ENCODE measurements at regions not wholly inside any gene's neighbourhood (a gene's known extent, or its start where the extent isn't known, plus 50 kb on each side); places are given as distances from the start of the nearest gene placed in this dataset.
"Not testable (repeated sequence)": the region's sequence is repeated elsewhere in the genome, so short reads cannot be mapped to it uniquely, and the experiment has no call there.

- DNase-seq = no peak
These were observed 314.3 kb downstream of the HHIPL2 start for GRCh38 chr1:222233444-222234158.

GRCh38 chr1:222232842-222233241 is 315.1 kb downstream of the HHIPL2 start:
- no peak for DNase-seq

- no peak for DNase-seq
These were observed 318.1 kb downstream of the HHIPL2 start for GRCh38 chr1:222229672-222230312.

GRCh38 chr1:222225316-222225691 is 322.6 kb downstream of the HHIPL2 start:
- no peak for DNase-seq

GRCh38 chr1:222224636-222225315 is 323.1 kb downstream of the HHIPL2 start:
- no peak for DNase-seq

DNA sequence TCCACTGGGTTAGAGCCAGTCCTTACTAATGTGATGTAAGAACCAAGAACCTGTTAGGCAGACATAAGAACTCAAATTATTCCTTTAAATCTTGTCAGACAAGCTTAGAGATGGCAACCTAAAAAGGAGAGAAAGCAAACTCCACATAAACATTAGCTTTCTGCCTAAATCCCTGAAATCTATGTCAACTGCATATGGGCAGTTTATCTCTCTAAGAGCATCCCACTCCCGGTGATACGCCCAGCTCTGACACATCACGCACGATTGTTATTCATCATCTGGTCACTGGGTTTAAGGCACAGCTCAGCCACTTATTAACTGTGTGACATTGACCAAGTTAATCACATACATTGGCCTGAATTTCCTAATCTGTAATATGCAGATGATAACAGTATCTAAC is 323.7 kb downstream of the HHIPL2 start:
- DNase-seq = no peak

DNA sequence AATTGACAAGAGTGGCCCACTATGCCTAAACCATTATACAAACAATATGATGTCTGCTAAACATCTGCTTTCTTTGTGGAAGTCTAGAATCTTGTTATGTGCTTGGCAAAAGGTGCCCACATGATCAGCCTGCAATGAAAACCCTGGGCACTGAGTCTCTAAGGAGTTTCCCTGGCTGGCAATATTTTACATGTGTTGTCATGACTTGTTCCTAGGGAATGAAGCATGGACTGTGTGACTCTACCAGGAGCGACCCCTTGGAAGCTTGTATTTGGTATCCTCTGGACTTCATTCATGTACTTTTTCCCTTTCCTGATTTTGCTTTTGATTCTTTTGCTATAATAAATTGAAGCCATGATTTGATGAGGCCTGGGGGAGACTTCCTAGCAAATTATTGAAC is 324.9 kb downstream of the HHIPL2 start:
- no peak for DNase-seq

DNA sequence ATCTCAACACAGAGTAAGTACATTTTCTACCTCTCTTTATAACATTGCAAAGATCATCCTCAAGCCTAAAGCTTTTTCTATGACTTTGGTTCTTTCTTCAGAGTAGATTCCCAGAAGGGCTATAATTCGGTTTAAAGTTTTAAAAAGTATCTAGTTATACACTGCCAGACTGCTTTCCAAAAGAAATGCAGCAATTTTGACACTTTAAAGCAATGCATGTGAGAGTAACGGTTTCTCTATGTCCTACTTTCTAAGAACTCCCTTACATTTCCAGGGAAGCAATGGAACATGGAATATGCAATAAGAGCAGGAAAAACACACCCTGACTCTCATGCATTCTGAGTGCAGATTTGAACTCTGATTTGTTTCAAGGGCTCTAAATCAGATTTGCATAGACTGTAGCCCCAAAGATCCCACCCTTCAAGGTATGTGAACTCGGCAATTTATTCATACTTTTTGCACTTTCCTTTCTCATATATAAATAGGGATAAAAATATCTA is 331.6 kb downstream of the HHIPL2 start:
- DNase-seq = no peak

- no peak for DNase-seq
These were observed 337.1 kb downstream of the HHIPL2 start for GRCh38 chr1:222210776-222211175.

DNA sequence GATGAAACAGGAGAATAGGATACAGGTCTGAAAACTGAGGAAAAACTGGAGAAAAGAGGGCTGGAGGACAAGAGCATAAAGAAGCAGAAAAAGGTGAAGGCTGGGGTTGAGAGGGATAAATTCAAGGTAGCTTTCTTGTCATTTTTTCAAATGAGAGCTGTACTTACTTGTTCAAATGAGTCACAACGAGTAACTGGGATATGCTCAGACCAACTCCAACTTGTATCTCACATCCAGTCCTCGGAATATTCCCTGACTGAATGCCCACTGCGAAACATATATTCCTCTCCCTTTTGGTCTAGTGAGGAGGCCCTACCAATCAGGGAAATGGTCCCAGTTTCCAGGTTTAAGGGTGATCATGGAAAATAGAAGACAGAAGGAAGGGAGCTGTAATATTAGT is 343.4 kb downstream of the HHIPL2 start:
- DNase-seq = no peak

DNA sequence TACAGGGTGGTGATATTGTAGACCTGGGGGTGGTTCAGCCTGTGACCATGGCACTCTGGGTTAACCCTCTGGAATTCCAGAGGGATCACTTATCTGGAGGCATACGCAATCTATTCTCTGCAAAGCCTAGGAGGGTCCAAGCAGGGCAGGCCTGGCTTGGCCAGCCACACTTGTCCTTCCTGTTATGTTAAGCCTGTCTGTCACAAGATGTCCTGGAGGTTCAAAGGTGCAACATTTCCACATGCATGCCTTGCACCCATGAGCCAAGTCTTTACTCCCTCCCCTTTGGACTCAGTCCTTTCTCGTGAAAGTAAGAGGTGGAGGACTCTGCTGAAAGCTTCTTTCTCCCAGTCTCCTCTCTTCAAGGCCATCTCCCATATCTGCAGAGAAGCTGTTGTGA is 345.1 kb downstream of the HHIPL2 start:
- no peak for DNase-seq

- DNase-seq = no peak
These were observed 351.2 kb downstream of the HHIPL2 start for GRCh38 chr1:222196736-222197135.

GRCh38 chr1:222196288-222196687 is 351.6 kb downstream of the HHIPL2 start:
- DNase-seq = no peak

GRCh38 chr1:222195857-222196256 is 352.0 kb downstream of the HHIPL2 start:
- DNase-seq = no peak

DNA sequence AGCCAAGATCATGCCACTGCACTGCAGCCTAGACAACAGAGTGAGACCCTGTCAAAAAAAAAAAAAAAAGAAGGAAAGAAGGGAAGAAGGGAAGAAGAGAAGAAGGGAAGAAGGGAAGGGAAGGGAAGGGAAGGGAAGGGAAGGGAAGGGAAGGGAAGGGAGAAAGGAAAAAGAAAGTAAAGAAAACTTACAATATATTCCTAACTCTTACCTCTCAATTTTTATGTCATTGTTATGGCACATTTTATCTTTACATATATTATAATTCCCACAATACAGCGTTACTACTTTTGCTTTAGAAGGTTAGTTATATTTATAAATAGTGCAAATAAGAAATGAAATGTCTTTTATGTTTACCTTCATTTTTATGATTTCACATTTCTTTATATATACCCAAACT is 358.7 kb downstream of the HHIPL2 start:
- DNase-seq = no peak

GRCh38 chr1:222187566-222188332 is 360.2 kb downstream of the HHIPL2 start:
- DNase-seq = no peak

DNA sequence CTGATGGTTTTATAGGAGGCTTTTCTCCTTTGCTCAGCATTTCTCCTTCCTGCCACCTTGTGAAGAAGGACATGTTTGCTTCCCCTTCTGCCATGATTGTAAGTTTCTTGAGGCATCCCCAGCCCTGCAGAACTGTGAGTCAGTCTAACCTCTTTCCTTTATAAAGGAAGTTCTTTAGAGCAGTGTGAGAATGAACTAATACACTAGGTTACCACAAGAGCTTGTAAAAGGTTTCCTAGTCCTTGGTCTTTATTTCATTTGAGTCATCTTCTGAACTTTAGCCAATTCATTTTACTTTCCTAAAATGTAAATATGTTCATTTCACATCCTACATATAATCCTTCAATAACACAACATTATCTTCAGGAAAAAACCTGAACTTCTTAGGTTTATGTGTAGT is 365.3 kb downstream of the HHIPL2 start:
- DNase-seq = no peak

GRCh38 chr1:222181191-222181590 is 366.7 kb downstream of the HHIPL2 start:
- DNase-seq = no peak

GRCh38 chr1:222177496-222177895 is 370.4 kb downstream of the HHIPL2 start:
- not testable (repeated sequence) for DNase-seq

- no peak for DNase-seq
These were observed 376.9 kb downstream of the HHIPL2 start for GRCh38 chr1:222171005-222171404.

GRCh38 chr1:222168621-222169020 is 379.3 kb downstream of the HHIPL2 start:
- no peak for DNase-seq

GRCh38 chr1:222167896-222168295 is 380.0 kb downstream of the HHIPL2 start:
- no peak for DNase-seq

GRCh38 chr1:222167111-222167510 is 380.8 kb downstream of the HHIPL2 start:
- no peak for DNase-seq

Measured in activated CD8-positive, alpha-beta memory T cell treated with anti-CD3 and anti-CD28 coated beads for 24 hours (primary cell).